K562 (cell line): ENCODE measurements at regions not wholly inside any gene's neighbourhood (a gene's known extent, or its start where the extent isn't known, plus 50 kb on each side); places are given as distances from the start of the nearest gene placed in this dataset.

Experiments
- ELF4 ChIP-seq: fragments of 450-650 bp; formaldehyde crosslinking; IDR thresholded peaks from 2 replicates; pipeline ENCODE4 v1.4.0; 2022; ENCODE audit warnings: missing genetic modification characterization
- KAT2B ChIP-seq: IDR thresholded peaks from one replicate; pipeline ENCODE4 v1.6.1; 2012; ENCODE audit warnings: low read depth, mild to moderate bottlenecking, control low read depth, inconsistent platforms, low read length, moderate library complexity
- NBN ChIP-seq: fragments of 450-650 bp; IDR thresholded peaks from 2 replicates; pipeline ENCODE4 v1.6.1; 2016; ENCODE audit warnings: low read depth, mild to moderate bottlenecking
- RBM15 ChIP-seq: fragments of 200-400 bp; formaldehyde crosslinking; IDR thresholded peaks from 2 replicates; pipeline ENCODE4 v1.6.1; 2018; ENCODE audit warnings: mild to moderate bottlenecking, low read length, moderate library complexity; ENCODE audit not compliant: insufficient read depth
- RBM39 ChIP-seq: fragments of 200-400 bp; formaldehyde crosslinking; optimal IDR thresholded peaks from 2 replicates; pipeline ENCODE3; 2018; ENCODE audit warnings: low read depth, low read length
- RFX1 ChIP-seq: fragments of 450-650 bp; IDR thresholded peaks from 2 replicates; pipeline ENCODE4 v1.6.1; 2016; ENCODE audit warnings: mild to moderate bottlenecking, moderate library complexity
- TCF7L2 ChIP-seq: fragments of 150-350 bp; IDR thresholded peaks from 2 replicates; pipeline ENCODE4 v1.6.1; 2016; ENCODE audit warnings: low read depth, mild to moderate bottlenecking, low read length, moderate library complexity
- TF ChIP-seq, protein P1 (sequence below), 2 experiments: fragments of 450-650 bp in 1 of 2; sonication (generic) in 1 of 2; formaldehyde crosslinking in 1 of 2; IDR thresholded peaks; 2 replicates each; pipeline versions ENCODE4 v1.7.1 to v1.9.0; 2016 to 2022; ENCODE audit warnings: inconsistent platforms in 1 of 2, mild to moderate bottlenecking in 1 of 2, missing genetic modification reagents in 1 of 2
- TF ChIP-seq, protein P2 (sequence below): fragments of 450-650 bp; IDR thresholded peaks from 2 replicates; pipeline ENCODE4 v1.6.1; 2017; ENCODE audit warnings: antibody characterized with exemption
- TF ChIP-seq, protein P3 (sequence below): sonication (generic); IDR thresholded peaks from 2 replicates; pipeline ENCODE4 v1.6.1; 2016
- TF ChIP-seq, protein P4 (sequence below): sonication (generic); formaldehyde crosslinking; IDR thresholded peaks from 2 replicates; pipeline ENCODE4 v1.8.1; 2023; ENCODE audit warnings: mild to moderate bottlenecking, missing genetic modification reagents
- TF ChIP-seq, protein P5 (sequence below): sonication (generic); formaldehyde crosslinking; IDR thresholded peaks from 2 replicates; pipeline ENCODE4 v1.8.0; 2022; ENCODE audit warnings: mild to moderate bottlenecking, missing genetic modification reagents

DNA sequence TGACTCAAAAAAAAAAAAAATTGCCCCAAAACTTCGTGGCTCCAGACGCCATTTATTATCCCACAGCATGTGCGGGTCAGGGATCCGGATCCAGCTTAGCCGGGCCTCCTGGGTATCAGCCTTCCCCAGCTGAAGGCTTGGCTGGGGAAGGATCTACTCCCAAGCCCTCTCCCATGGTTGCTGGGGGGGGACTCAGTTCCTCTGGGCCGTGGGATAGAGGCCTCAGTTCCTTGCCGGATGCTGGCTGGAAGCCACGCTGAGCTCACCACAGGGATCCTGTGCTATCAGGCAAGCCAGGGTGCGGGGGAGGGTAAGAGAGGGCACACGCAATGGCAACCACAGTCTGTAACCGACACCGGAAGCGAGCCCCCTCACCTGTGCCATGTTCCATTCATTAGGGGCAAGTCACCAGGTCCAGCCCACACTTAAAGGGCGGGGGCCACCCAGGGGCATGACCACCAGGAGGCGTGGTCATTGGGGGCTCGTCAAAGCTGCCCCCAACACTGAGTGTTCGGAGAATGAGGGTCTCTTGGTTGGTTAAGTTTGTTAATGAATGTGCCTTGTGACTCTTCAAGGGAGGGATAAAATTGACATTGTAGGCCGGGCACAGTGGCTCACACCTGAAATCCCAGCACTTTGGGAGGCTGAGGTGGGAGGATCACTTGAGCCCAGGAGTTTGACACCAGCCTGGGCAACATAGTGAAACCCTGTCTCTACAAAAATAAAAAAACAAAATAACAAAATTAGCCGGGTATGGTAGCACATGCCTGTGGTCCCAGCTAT, 210.0 kb upstream of the GSE1 start (continued):
- no peak for TF ChIP-seq TCF7L2
- TF ChIP-seq, protein P1, sequence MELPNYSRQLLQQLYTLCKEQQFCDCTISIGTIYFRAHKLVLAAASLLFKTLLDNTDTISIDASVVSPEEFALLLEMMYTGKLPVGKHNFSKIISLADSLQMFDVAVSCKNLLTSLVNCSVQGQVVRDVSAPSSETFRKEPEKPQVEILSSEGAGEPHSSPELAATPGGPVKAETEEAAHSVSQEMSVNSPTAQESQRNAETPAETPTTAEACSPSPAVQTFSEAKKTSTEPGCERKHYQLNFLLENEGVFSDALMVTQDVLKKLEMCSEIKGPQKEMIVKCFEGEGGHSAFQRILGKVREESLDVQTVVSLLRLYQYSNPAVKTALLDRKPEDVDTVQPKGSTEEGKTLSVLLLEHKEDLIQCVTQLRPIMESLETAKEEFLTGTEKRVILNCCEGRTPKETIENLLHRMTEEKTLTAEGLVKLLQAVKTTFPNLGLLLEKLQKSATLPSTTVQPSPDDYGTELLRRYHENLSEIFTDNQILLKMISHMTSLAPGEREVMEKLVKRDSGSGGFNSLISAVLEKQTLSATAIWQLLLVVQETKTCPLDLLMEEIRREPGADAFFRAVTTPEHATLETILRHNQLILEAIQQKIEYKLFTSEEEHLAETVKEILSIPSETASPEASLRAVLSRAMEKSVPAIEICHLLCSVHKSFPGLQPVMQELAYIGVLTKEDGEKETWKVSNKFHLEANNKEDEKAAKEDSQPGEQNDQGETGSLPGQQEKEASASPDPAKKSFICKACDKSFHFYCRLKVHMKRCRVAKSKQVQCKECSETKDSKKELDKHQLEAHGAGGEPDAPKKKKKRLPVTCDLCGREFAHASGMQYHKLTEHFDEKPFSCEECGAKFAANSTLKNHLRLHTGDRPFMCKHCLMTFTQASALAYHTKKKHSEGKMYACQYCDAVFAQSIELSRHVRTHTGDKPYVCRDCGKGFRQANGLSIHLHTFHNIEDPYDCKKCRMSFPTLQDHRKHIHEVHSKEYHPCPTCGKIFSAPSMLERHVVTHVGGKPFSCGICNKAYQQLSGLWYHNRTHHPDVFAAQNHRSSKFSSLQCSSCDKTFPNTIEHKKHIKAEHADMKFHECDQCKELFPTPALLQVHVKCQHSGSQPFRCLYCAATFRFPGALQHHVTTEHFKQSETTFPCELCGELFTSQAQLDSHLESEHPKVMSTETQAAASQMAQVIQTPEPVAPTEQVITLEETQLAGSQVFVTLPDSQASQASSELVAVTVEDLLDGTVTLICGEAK (IDR thresholded peaks at IDR 0.05) = no peak
- TF ChIP-seq, protein P1 (CRISPR knock-in tag; IDR thresholded peaks at IDR 0.05) = no peak
- no peak; the same call in 1 of the 2 replicates for TF ChIP-seq NBN
- TF ChIP-seq ELF4 (CRISPR knock-in tag) = no peak
- no peak for TF ChIP-seq RBM15
- no peak for TF ChIP-seq RBM39
- TF ChIP-seq, protein P2, sequence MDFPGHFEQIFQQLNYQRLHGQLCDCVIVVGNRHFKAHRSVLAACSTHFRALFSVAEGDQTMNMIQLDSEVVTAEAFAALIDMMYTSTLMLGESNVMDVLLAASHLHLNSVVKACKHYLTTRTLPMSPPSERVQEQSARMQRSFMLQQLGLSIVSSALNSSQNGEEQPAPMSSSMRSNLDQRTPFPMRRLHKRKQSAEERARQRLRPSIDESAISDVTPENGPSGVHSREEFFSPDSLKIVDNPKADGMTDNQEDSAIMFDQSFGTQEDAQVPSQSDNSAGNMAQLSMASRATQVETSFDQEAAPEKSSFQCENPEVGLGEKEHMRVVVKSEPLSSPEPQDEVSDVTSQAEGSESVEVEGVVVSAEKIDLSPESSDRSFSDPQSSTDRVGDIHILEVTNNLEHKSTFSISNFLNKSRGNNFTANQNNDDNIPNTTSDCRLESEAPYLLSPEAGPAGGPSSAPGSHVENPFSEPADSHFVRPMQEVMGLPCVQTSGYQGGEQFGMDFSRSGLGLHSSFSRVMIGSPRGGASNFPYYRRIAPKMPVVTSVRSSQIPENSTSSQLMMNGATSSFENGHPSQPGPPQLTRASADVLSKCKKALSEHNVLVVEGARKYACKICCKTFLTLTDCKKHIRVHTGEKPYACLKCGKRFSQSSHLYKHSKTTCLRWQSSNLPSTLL = peak; percentile 54; the same call in 1 of the 2 replicates
- no peak for TF ChIP-seq RFX1
- TF ChIP-seq, protein P3, sequence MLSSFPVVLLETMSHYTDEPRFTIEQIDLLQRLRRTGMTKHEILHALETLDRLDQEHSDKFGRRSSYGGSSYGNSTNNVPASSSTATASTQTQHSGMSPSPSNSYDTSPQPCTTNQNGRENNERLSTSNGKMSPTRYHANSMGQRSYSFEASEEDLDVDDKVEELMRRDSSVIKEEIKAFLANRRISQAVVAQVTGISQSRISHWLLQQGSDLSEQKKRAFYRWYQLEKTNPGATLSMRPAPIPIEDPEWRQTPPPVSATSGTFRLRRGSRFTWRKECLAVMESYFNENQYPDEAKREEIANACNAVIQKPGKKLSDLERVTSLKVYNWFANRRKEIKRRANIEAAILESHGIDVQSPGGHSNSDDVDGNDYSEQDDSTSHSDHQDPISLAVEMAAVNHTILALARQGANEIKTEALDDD = no peak
- TF ChIP-seq, protein P4, sequence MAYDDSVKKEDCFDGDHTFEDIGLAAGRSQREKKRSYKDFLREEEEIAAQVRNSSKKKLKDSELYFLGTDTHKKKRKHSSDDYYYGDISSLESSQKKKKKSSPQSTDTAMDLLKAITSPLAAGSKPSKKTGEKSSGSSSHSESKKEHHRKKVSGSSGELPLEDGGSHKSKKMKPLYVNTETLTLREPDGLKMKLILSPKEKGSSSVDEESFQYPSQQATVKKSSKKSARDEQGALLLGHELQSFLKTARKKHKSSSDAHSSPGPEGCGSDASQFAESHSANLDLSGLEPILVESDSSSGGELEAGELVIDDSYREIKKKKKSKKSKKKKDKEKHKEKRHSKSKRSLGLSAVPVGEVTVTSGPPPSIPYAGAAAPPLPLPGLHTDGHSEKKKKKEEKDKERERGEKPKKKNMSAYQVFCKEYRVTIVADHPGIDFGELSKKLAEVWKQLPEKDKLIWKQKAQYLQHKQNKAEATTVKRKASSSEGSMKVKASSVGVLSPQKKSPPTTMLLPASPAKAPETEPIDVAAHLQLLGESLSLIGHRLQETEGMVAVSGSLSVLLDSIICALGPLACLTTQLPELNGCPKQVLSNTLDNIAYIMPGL (CRISPR knock-in tag) = no peak
- TF ChIP-seq, protein P5, sequence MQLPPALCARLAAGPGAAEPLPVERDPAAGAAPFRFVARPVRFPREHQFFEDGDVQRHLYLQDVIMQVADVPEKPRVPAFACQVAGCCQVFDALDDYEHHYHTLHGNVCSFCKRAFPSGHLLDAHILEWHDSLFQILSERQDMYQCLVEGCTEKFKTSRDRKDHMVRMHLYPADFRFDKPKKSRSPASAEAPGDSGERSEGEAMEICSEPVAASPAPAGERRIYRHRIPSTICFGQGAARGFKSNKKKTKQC (CRISPR knock-in tag) = 0 out of 2 replicates have a peak, but pooled peaks have one; percentile 67
- TF ChIP-seq KAT2B = no peak
